ENCODE measurements at regions not wholly inside any gene's neighbourhood (a gene's known extent, or its start where the extent isn't known, plus 50 kb on each side); places are given as distances from the start of the nearest gene placed in this dataset.

- peaks cover 0 to 8% (median 0%) of the 10 kb centered on the region in 3 donors for H3K4me1 ChIP-seq
- H3K36me3 ChIP-seq, result no peaks in the 10 kb centered on the region
- H3K9me3 ChIP-seq, result no peaks in the 10 kb centered on the region
- TF ChIP-seq POLR2A (IDR thresholded peaks at IDR 0.05), result no peak
- TF ChIP-seq, protein P1, sequence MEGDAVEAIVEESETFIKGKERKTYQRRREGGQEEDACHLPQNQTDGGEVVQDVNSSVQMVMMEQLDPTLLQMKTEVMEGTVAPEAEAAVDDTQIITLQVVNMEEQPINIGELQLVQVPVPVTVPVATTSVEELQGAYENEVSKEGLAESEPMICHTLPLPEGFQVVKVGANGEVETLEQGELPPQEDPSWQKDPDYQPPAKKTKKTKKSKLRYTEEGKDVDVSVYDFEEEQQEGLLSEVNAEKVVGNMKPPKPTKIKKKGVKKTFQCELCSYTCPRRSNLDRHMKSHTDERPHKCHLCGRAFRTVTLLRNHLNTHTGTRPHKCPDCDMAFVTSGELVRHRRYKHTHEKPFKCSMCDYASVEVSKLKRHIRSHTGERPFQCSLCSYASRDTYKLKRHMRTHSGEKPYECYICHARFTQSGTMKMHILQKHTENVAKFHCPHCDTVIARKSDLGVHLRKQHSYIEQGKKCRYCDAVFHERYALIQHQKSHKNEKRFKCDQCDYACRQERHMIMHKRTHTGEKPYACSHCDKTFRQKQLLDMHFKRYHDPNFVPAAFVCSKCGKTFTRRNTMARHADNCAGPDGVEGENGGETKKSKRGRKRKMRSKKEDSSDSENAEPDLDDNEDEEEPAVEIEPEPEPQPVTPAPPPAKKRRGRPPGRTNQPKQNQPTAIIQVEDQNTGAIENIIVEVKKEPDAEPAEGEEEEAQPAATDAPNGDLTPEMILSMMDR (IDR thresholded peaks at IDR 0.05), result no peak
- H3K27me3 ChIP-seq, result peaks cover 0 to 28% (median 0%) of the 10 kb centered on the region in 4 donors
- no peak for DNase-seq
- WGBS, 2 donors, result 70 to 79% methylated on average over 8 of the region's 8 CpGs
- no peak overlapping the region for H3K4me3 ChIP-seq
- intact Hi-C loops (cut with DNase I), result no loop called here
- H3K27ac ChIP-seq, result no peak overlapping the region
Measured at GRCh38 chr10:92789067-92789466, 59.3 kb upstream of the EXOC6 start.

DNA sequence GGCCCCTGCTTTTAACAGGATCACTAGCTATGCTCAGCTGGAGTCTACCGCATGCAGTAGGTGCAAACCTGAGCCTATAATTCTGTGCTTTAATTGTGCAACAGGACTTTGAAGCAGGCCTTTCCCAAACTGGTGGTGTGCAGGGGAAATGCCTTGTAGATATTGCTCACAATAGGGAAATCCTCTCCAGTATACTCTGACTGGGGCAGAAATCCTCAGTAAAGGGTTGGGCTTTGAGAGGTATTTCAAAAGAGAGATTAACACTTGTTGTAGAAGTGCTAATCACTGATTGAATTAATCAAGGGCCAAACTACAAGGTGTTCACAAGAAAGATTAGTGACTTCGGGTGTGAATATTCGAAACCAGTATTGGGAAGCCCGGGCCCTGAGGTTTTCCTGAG lies 58.5 kb upstream of the EXOC6 start:
- H3K4me3 ChIP-seq, result no peak overlapping the region
- intact Hi-C loops (cut with DNase I), result no loop called here
- peaks cover 0 to 35% (median 0%) of the 10 kb centered on the region in 4 donors for H3K27me3 ChIP-seq
- 49% methylated on average over 4 of the region's 4 CpGs for WGBS, 2 donors
- no peak overlapping the region for H3K27ac ChIP-seq
- no peak for TF ChIP-seq POLR2A (IDR thresholded peaks at IDR 0.05)
- TF ChIP-seq, protein P1 (IDR thresholded peaks at IDR 0.05), result no peak
- H3K4me1 ChIP-seq, result peaks cover 0 to 8% (median 0%) of the 10 kb centered on the region in 3 donors
- H3K9me3 ChIP-seq, result no peaks in the 10 kb centered on the region
- no peak for DNase-seq
- H3K36me3 ChIP-seq, result no peaks in the 10 kb centered on the region

GRCh38 chr10:92790440-92790839 lies 57.9 kb upstream of the EXOC6 start:
- DNase-seq, result no peak
- Histone ChIP-seq H3K9me3 (no peaks in the 10 kb centered on the region), H3K27me3 (peaks cover 0 to 35% (median 0%) of the 10 kb centered on the region in 4 donors), H3K4me1 (peaks cover 0 to 8% (median 0%) of the 10 kb centered on the region in 3 donors), H3K36me3 (no peaks in the 10 kb centered on the region), H3K4me3 (no peak overlapping the region), H3K27ac (no peak overlapping the region)
- 25 to 51% methylated on average over 2 of the region's 2 CpGs for WGBS, 2 donors
- TF ChIP-seq, protein P1 (IDR thresholded peaks at IDR 0.05), result no peak
- no peak for TF ChIP-seq POLR2A (IDR thresholded peaks at IDR 0.05)
- intact Hi-C loops (cut with DNase I), result no loop called here

- no peak overlapping the region for H3K4me3 ChIP-seq
- no peaks in the 10 kb centered on the region for H3K36me3 ChIP-seq
- TF ChIP-seq POLR2A (IDR thresholded peaks at IDR 0.05), result no peak
- TF ChIP-seq, protein P1 (IDR thresholded peaks at IDR 0.05), result no peak
- H3K27me3 ChIP-seq, result peaks cover 0 to 27% (median 0%) of the 10 kb centered on the region in 4 donors
- H3K27ac ChIP-seq, result no peak overlapping the region
- peaks cover 0 to 8% (median 0%) of the 10 kb centered on the region in 3 donors for H3K4me1 ChIP-seq
- no peaks in the 10 kb centered on the region for H3K9me3 ChIP-seq
- intact Hi-C loops (cut with DNase I), result no loop called here
- no peak for DNase-seq
- WGBS, 2 donors, result 89 to 96% methylated on average over 1 of the region's 1 CpG
Measured at GRCh38 chr10:92792661-92793060, 55.7 kb upstream of the EXOC6 start.
